GM19025 (cell line): ENCODE measurements at regions not wholly inside any gene's neighbourhood (a gene's known extent, or its start where the extent isn't known, plus 50 kb on each side); places are given as distances from the start of the nearest gene placed in this dataset.
"Not testable (repeated sequence)": the region's sequence is repeated elsewhere in the genome, so short reads cannot be mapped to it uniquely, and the experiment has no call there.

ENCODE experiments used
- ATAC-seq: cut with Tn5 transposase; IDR thresholded peaks from one replicate; pipeline ENCODE4 v1.9.1; 2021; ENCODE audit warnings: mild to moderate bottlenecking, low read depth, moderate library complexity; ENCODE audit not compliant: unreplicated experiment

DNA sequence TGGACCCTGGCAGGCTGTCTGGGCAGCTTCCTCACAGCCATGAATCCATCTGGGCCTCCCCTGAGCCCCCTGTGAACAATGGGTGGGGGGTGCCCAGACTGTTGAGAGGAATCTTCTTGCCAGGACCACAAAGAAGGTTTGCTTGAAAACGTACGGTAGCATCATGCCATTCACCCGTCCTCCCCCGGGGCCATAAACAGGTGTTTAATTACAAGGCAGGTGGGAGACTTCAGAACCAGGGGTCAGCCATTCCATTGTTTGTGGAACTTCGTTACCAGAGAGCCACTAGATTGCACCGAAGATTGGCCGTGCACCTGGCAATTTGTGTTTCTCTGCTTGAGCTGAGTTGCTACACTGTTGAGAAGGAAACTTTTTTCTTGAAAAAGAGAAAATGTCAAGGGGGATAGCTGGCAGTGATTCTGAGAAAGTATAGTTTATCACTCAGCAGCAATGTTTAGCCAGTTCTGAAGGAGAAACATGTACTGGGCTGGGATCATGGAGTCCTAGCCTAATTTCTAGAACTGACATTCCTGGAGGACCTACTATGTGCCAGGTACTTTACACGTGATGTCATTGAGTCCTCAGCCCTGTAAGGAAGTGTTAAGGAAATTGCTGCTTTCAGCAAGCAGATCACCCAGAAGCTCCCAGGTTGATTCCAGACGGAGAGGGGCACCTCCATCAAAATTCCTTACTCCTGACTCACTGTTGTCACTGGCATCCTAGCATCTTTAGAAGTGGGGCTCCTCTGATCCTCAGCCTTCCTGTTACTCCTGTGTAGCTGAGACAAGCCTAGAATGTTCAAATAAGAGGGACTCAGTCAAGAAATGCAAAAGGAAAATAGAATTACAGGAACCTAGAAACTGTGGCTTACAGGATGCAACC lies 103.8 kb upstream of the UBE2E1 start:
- ATAC-seq, result no peak

DNA sequence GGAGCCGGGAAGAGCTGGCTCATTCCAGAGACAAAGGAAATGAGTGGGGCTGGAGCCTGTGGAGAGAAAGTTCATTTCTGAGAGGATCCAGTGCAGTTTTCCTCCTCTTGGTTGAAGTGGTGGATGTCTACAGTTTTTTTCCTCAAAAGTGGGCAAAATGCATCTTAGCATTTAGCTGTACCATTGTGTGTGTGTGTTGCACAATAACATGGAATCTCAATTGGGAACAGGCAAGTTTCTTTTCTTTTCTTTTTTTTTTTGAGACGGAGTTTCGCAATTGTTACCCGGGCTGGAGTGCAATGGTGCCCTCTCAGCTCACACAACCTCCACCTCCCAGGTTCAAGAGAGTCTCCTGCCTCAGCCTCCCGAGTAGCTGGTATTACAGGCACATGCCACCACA lies 101.5 kb upstream of the UBE2E1 start:
- no peak for ATAC-seq

DNA sequence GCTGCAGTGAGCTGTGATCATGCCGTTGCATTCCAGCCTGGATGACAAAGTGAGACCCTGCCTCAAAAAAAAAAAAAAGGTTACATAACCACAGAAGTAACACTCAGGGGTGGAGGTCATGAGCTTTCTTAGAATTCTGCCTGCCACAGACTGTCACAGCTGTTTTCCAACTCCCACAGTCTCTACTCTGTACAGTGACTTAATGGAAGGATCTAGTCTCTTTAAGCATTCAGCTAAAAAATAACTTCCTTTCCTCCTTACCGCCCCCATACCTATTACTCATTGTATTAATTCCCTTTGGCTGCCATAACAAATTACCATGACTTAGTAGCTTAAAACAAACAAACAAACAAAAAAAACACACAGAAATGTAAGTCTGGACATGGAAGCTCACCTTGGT lies 99.6 kb upstream of the UBE2E1 start:
- ATAC-seq, result no peak

- ATAC-seq, result no peak
Measured at GRCh38 chr3:23709987-23710386, 95.8 kb upstream of the UBE2E1 start.

DNA sequence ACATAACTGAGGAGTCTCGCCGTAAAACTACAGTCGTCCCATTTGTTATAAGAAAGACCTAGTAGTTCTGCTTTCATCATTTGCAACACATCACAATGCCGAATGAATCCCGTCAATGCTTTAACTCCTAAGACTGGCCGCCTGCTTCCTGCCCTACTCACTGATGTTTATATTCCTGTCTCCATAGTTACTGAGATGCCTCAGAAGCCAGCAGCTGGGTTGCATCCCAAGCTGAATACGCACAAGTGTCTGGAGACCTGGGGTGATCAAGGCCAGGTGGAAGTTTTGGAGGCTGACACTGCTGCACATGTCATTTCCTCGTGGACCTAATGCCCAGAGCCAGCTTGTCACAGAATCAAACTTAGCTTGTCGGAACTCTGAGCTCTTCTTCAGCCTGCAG lies 95.2 kb upstream of the UBE2E1 start:
- ATAC-seq, result no peak

DNA sequence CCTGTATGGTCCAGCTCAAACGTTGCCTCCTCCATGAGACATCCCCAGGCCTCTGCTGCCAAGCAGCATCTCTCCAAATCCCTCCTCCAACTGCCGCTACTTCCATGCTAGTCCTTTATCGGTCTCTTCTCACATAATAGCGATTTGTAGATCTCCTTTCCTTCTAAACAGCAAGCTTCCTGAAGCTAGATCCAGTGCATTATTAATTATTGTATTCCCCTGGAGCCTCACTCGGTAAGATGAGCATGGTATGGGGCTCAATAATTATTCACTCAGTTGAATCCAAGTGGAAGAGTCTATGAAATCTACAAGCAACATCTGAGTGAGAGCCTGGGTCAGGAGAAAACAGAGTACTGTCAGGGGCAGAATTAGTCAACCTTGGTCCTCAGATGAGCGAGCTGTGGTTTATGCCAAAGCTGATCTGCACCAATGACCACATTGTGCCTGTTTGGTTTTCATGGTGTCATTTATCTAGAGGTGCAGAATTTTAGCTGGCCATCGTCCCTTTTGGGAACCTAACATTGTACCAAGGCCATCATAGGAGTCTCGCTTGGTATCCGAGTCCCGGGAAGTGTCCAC lies 93.8 kb upstream of the UBE2E1 start:
- ATAC-seq, result no peak

DNA sequence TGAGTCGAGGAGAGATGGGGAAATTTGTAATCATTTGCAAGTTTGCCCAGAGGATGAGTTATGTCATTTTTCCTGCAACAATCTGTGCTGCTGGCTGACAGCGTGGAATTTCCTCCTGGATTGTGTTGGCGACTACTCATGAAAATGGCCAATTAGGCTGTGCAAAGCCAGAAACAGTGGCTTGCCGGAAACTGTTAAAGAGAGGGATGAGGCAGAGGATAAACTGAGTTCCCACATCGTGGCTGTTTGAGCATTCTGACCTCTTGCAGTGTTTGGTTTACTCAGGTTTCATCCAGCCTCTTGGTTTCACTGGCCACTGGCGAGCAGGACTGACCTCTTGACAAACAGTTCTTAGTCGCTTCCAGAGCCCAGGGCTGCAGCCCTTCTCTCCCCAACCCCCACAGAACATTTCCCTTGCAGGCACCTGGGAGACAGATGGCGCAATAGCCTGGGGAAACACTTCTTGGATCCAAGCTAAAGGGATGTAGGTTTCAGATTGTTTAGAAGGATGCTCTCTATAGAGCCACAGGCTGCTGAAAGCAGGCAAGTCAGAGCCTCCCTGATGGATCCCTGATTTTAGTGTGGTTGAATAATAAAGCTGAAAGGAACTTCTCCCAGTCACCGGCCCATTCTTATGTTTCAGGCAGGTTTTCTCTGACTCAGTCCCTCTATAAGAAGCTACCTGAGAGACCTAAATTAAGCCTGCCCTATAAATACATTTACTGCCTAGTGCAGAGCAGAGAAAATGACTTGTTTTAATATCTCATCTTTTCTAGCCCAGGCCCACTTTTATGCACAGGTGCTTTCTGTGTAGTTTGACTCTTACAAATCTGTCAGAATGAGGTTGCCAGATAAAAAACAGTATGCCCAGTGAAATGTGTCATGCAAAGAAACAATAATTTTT lies 92.8 kb upstream of the UBE2E1 start:
- no peak for ATAC-seq

- no peak for ATAC-seq
Measured at GRCh38 chr3:23713641-23714040, 92.1 kb upstream of the UBE2E1 start.

DNA sequence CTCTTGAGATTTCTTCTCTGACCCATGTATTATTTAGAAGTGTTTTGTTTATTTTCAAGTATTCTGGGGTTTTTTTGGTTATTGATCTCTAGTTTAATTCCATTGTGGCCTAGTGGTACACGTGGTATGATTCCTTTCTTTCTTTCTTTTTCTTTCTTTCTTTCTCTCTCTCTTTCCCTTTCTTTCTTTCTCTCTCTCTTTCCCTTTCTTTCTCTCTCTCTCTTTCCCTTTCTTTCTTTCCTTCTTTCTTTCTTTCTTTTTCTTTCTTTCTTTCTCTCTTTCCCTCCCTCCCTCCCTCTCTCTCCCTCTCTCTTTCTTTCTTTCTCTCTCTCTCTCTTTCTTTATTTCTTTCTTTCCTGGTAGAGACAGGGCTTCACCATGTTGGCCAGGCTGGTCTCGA lies 85.7 kb upstream of the UBE2E1 start:
- no peak for ATAC-seq

- ATAC-seq, result no peak
Measured at GRCh38 chr3:23720885-23721284, 84.9 kb upstream of the UBE2E1 start.

- no peak for ATAC-seq
Measured at GRCh38 chr3:23723141-23723540, 82.6 kb upstream of the UBE2E1 start.

DNA sequence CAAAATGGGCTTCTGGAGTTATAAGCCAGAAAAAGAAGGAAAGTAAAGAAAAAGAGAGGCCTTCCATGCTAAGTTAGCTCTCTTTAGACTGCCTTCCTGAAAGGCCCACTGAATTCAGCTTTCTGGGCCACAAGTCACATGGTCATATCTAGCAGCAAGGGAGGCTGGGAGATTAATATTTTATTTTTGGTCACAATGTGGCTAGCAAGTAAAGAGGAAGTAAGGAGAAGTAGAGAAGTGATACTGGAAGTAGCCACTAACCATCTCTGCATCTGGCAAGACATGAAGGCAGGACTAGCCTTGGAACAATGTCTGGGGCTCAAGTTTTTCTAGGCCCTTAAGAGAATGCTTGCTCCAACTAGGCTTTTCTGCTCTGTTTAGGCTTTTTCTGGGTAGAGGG lies 81.8 kb upstream of the UBE2E1 start:
- ATAC-seq, result no peak

DNA sequence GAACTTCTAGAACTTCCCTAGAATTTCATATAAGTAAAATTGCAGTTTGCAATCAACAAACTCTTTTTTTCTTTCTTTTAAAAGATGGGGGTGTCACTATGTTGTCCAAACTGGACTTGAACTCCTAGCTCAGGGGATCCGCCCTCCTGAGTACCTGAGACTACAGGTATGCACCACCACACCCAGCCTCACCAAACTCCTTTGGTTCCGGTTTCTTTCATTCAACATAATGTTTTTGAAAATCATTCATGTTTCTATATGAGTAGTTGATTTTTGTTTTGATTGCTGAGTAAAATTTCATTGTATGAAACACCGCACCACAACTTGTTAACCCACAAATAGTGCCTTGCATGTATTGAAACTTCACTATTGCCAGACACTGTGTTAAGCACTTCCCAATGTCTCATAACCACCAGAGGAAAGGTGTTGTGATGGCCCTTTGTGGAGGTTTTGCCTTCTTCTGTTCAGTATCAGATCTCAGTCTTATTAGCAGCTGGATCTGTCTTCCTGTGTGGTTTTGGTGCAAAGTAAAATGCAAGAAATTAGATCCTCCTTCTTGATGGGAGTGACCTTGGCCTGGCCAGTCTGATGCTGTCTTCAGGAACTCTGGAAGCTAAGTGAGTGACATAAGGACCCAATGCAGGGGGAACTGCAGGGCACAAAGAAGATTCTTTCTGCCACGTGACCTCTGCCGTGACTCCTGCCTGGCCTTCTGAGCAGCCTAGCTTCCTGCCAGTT lies 78.8 kb upstream of the UBE2E1 start:
- ATAC-seq, result peak; percentile 47

GRCh38 chr3:23728601-23729117 lies 77.1 kb upstream of the UBE2E1 start:
- no peak for ATAC-seq

DNA sequence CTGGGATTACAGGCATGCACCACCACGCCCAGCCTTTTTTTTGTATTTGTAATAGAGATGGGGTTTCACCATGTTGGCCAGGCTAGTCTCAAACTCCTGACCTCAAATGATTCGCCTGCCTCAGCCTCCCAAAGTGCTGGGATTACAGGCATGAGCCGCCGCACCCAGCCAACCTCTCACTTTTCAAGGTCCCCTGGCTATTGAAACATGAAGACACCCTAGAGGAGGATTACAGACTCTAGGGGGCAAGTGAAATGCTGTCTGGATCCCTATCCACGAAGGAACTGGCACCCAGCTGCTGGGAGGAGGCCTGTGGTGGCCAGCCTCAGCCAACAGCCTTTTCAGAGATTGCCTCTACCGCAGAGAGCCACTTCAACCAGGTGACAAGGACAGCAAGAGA lies 76.4 kb upstream of the UBE2E1 start:
- ATAC-seq, result not testable (repeated sequence)

GRCh38 chr3:23734481-23734880 lies 71.3 kb upstream of the UBE2E1 start:
- ATAC-seq, result no peak

GRCh38 chr3:23735062-23735461 lies 70.7 kb upstream of the UBE2E1 start:
- ATAC-seq, result no peak

- no peak for ATAC-seq
Measured at GRCh38 chr3:23735535-23736326, 70.0 kb upstream of the UBE2E1 start.

DNA sequence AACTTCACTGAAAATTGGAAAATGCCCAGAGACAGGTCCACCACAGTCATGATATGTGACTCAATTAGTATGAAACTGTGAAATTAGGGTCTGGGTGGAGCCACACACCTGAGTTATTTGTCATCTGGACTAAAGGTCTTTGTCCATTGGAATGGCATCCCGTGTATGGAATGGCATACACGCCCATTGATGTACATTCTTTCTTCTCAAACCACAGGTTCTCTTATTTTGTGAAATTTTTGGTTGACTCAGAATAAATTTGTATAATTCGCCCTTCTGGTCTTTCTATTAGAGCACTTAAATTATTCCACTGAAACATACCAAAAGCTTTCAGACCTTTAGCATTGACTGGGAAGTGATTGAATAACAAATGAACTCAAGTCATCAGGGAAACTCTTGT lies 66.8 kb upstream of the UBE2E1 start:
- no peak for ATAC-seq

- ATAC-seq, result no peak
Measured at GRCh38 chr3:23739536-23739935, 66.2 kb upstream of the UBE2E1 start.
